Stimulated activated CD8-positive, alpha-beta memory T cell treated with anti-CD3 and anti-CD28 coated beads, Interleukin-4, amount 100 ng/mL, for 24 hours (primary cell): ENCODE measurements at regions not wholly inside any gene's neighbourhood (a gene's known extent, or its start where the extent isn't known, plus 50 kb on each side); places are given as distances from the start of the nearest gene placed in this dataset.

Experiments used
- DNase-seq: peaks from one replicate; pipeline ENCODE4 v3.0.0-alpha.2; 2020; ENCODE audit warnings: low read depth

DNA sequence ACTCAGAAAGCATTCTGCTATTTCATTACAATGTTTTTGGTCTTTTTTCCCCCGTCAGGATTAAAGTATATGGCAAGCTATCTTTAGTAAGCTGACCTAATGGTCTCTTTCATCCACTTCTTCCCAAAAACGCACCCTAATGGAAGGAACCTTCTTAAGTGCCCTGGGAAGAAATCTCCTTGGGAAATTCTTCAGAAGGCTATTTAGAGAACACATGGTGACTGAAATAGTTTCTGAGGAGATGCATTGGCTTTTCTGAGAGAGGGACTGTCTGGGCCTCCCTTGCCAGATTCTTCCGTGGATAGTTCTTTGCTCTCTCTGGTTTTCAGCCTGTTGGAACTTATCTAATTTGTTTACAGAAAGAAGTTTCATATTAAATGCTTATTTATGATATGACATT, 524.1 kb upstream of the MEF2C start:
- no peak for DNase-seq

DNA sequence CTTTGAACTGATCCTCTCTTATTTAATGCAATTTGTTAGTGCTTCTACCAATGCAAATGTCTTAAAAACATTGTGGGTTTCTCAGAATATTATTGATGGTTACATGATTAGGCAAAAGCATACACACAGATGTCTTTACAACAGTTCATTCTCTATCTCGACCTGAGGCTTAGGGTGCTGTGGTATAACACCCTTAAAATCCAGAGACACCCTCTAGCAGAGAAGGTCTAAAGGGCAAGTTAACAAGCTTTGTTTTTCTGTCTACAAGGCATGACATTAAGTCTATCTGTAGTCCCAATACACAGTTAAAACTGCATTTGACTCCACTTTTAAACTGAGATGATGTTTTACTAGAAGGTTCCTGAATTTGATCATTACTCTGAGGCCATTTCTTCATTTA, 518.7 kb upstream of the MEF2C start:
- DNase-seq = no peak

DNA sequence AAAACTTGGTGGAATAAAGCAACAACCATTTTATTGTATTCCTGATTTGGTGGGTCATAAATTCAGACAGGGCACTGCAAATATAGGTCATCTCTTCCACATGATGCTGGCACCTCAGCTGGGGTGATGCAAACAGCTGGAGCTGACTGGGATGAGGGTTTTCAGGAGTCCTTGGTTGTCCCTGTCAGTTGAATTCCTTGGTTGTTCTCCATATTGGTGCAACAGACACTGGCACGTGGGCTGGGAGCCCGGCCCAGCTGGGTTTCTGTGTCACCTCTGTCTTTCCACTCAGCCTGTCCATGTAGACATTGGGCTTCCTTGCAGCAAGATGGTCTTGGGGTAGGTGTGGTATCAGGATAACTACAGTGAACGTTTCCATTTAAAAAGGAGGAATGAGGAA, 518.0 kb upstream of the MEF2C start:
- DNase-seq = no peak

DNA sequence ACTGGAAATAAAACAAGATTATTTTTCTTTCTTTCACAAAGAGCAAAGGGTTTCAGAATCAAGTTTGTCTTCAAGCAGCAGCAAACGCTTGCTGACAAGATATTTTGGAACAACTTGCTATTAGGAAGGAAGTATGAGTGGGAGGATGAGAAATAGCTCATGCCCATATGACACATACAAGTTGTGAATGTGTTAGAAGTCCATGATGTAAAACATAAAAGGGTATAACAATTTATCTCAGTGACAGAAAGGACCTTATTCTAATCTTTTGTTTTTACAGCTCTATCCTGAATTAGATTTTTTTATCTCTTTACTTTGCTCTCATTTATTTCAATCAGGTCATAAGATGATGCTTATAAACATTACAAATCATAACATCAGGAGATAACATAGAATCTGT, 516.6 kb upstream of the MEF2C start:
- no peak for DNase-seq

DNA sequence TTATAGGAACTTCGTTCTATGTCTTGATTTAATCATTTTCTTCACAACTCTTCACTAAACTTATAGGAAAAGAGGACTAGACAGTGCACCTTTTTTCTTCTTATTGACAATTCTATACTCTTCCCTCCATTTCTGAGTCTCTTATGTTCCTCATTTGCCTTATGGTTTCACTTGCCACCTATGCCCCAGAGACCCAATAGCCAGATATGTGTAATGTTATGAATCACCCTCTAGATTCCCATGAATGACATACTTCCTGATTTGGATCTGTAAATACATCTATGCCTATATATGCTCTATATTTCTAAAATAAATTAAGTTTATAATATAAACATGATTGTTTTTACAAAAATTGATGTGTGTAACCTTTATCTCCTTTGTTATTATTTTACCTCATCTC, 514.1 kb upstream of the MEF2C start:
- no peak for DNase-seq

DNA sequence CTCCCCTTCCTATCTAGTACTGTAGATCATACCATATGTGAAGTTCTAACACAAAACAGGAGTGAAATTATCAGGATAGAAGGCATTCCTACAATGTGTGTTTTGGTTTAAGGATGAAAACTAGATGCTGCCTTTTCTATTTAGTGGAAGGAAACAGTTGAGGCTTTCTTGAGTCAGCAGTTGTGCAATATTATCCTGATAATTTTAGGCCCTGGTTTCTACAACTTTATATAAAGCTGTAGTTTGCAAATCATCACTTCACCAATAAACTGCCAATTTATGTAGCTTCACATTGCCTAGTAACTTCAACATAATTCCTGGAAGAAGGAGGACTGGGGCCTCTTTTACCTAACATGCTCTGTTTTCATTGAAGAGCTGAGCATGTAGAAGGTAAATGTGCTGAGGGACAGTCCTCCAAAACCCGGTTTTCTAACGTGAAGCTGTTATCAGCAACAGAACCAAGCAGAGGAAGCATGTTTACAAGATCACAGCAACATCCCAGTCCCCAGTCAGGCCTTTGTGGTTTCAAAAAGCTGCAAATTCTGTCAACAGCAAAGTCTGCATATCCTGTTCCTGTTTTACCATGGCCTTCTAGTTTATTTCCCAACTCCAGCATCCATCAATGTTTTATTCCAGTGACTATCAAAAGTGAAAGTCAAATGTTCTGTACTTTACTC, 513.4 kb upstream of the MEF2C start:
- no peak for DNase-seq

DNA sequence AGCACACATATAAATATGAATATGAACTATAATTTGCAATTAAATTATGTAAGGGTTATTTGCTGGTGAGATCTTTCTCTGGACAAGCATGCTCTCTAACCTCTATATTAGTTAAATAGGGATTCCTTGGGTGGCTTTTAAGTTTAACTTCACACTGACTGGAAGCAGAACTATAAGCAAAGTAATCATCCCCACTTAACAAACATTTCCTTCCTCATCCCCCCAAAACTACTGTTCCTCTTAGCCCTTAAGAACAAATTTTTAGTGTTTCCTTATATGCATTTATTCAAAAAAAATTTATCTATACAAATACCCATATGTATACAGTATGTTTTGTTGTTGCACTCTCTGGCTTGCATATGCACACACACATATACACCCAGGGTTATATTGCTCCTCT, 512.1 kb upstream of the MEF2C start:
- DNase-seq = no peak

DNA sequence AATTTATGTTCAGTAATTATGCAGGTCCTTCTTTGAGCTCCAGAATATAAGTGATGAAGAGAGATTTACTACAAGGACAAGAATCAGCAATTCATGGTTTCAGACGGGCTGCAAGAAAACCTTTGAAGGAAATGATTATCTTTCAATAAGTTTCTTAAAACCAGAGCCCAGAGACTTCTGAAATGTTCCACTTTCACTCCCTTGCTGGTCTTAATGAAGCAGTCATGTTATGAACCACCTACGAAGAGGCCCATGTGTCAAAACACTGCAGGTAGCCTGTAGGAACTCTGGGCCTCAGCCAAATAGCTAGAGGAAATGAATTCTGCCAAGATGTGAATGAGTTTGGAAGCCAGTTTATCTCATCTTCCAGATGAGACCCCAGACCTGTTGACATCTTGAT, 505.9 kb upstream of the MEF2C start:
- no peak for DNase-seq

DNA sequence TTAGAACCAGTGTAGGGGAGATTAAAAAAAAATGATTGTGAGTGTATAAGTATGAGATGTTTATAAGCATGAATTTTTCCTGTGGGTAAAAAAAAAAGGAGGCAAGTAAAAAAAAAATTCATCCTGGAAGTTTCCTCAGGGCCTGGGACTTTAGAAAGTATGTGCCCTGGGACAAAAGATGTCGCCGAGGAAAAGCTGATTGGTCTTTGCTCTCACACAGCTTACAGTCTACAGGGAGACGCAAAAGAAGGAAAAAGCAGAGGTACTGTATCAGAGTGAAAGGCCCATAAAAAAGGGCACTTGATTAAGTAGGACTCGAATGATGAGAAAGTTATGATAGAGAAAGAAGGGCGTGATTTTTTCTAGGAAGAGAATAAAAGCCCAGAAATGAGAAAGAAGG, 501.4 kb upstream of the MEF2C start:
- DNase-seq = no peak

DNA sequence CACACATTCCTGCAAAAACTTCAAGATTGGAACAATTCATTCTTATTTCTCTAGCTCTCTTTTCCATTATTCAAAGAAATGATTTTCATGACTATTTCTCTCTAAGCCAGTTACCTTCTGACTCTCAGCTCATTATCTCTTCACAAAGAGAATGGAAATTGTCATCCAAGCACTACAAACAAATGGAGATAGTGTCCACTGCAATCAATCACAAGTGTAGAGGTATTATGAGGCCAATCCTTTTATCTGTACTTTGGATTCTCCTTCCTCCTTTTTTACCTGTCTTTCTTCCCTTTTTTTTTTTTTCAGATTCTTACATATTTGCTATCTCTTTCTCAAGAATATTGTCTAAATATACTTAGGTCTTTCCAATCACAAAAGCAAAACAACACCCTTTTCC, 497.7 kb upstream of the MEF2C start:
- no peak for DNase-seq

DNA sequence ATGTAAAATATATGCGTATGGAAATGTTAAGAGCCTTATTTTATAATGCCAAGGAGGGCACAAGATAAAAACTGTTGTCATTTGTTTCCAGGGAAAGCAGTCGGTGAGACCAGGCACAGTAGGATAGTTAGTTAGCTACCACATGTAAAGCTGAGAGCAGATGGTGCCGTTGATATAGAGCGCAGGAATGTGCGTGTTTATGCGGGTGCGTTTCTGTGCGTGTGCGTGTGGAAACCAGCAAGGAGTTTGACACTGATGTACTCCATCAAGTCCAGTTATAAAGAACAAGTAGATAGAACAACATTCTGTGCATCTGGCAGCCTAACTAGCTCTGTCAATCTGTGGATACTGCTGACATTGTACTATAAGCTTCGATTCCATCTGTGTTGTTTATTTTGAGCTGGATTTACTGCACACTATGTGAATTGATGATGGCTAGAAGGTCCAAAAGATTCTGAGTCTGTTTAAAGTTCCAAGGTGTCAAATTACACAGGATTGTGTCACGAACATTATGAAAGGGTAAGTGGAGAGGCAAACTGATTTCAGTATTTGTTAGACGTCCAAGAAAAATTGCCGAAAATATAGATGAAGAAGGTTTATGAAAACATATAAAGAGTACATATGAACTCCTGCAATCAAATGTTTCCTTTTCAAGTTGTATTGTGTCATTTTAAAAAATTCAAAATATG, 494.9 kb upstream of the MEF2C start:
- no peak for DNase-seq

DNA sequence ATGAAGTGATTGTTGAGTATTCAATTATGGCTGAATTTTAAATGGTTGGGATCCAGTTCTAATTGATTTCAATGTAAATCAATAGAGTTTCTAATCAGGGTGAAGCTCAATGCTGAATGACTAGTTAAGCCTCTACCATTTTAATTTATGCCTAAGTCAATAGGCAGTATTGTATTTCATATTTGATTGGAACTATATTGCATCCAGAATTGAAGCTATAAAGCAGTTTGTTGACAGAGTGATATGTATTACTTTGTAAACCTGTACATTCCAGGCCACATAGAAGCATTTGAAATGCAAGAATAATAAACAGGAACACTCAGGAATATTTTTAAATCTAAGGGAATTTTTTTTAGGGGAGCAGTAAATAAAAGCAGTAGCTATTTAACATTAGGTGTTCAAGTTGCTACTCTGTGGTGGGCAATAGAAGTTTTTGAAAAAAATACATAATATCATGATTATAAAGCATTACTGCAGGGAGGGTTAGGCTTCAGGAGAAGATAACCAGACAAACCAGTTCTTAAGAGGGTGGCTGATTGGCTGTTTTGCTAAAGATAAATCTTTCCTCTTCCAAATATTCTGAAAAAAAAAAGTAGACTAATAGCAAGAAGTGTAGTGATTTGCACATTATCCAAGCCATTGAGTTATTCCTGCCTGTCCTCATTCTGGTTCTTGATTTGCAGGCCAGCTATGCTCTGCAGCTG, 492.0 kb upstream of the MEF2C start:
- no peak for DNase-seq

DNA sequence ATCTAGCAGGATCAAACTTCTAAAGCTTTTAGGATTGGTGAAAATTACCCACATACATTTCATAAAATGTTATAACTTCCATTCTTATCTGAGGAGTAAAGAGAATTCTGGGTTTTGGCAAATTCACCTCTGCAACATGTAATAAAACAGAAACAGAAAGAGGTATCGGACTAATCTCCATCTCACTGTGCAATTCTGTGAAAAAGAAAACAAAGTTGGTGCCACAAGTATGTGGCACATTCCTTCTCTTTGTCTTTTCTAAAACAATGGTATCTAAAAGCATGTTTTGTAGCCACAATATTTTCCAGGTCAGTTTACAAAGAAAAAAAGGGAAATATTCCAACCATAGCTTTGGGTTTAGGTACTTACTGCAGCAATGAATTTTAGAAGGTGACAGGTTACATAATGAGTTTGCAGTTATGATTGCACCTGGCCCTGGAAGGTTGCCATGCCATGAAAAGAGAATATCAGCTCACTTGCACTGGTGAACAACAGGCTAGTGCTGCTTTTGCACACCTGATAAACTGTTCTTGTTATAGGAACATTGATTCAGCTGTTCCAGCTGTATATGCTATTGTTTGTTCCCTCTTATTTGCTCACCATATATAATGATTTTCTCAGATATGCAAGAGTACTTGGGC, 491.3 kb upstream of the MEF2C start:
- no peak for DNase-seq

DNA sequence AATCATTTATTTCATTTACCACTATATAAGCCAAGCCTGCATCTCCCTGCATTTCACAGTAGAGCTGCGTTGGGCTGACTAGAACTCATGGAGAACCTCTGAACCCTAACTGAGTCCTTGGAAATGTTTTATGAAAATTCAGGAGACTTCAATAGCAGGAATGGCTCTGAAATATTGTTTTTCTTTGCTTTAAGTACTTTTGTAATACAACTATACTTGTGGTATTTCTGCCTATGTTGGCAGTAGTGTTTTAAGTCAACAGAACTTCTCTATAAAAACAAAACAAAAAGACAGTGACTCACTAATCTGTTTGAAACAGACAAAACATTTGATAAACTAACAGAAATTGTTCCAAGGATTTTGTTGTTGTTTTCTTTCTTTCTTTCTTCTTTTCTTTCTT, 489.2 kb upstream of the MEF2C start:
- DNase-seq = no peak

DNA sequence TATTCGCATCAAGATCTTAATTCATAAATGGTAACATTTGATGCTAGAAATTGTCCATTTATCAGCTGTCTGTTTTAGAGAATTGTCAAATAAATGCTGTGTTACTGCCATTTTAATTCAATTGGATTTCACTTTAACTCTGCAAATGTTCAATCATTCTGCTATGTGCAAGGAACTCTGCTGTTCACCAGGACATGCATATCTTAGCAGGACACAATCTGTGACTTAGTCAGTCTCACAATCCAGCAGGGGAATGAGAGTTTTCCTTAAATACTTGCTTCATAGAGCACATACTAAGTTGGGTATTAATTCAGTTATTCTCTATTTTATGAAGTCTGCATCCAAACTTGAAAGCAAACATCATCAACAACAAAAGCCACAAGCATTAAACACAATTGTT, 488.7 kb upstream of the MEF2C start:
- DNase-seq = no peak

DNA sequence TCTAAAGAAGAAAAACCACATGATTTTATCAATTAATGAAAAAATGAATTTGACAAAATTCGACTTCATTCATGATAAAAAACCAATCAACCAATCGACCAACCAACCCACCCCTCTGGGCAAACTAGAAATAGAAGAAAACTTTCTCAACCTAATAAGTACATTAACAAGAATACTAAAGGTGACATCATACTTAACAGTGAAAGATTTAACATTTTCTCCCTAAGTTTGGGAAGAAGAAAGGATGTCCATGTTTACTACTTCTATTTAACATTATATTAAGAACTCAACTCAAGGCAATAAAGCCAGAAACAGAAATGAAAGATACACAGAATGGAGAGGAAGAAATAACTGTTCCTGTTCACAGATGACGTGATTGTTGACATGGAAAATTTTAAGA, 476.1 kb upstream of the MEF2C start:
- DNase-seq = no peak

DNA sequence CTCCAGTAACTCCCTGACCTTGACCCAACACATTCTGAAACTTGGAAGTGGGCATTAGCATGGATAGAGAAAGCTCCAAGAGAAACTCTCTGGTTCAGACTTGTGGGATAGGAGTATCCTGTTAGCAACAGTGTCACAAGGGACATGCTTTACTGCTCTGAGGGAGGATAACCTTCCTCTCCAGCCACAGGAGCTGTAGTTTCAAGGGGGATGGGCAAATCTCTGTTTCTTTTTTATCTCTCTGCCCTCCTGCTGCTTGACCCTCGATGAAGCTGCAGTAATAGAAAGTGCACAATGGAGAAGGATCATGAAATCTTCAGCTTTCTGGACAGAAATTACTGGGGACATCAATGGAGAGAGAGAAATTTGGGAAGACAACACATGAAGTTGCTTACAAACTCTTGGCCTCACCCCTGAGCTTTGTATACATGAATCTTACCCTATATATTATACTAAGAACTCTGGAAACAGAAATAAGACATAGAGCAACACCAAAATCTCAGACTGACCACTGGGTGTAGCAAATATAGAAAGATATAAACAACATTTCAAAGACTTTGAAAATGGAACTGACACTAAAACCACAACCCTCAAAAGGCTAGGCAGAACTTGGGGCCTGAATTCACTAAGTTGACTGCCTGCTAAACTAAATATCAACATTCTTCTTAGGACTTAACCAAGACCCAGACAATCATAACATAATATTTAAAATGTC, 471.0 kb upstream of the MEF2C start:
- no peak for DNase-seq

DNA sequence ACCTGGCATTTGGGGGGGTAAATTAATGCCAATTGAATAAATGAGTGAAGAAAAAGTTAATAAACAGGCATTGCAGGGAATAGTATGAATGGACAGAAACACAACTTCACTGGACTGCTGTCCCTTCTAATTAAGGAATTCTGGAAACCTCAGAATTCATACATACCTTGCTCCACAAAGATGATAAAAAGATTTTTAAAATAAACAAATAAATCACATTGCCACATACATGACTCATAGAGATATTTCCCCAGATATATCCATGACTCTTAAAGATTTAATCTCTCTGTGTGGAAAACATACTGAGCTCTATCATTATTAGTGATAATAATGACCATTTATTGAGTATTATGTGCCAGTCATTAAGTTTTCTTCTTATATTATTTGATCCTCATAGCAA, 469.0 kb upstream of the MEF2C start:
- no peak for DNase-seq

DNA sequence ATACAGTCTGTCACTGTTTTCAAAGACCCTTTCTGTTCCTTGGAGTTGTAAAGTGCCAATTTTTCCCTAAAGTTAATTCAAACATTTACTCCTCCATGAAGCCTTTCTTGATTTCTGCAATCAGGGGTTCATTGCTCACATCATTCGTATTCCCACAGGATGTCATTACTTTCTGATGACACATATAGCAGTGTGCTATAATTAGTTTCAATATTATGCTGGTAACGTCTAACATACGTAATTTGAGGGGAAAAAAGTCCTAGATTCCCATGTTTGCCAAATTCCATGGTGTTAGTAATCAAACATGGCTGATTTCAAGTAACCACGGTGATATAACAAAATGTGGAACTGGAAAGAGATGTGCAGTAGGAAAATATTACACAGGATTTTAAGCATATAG, 468.2 kb upstream of the MEF2C start:
- DNase-seq = no peak

DNA sequence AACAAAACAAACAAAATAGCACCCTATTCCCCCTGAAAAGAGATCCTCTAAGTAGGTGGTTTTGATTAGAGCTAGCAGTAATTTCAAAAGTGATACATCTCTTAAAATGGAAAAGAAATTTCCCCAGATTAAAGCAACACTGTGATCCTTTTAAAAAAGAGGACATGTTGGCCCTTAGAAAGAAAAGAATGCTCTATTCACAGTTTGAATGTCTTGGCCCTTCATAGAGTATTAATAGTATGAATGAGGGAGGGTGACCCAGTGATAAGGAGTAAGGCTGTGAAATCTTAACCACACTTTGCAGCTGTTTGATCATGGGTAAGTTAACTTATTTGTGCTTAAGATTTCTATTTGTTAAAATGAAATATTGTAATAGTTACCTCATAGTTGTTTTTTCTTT, 467.7 kb upstream of the MEF2C start:
- DNase-seq = no peak

DNA sequence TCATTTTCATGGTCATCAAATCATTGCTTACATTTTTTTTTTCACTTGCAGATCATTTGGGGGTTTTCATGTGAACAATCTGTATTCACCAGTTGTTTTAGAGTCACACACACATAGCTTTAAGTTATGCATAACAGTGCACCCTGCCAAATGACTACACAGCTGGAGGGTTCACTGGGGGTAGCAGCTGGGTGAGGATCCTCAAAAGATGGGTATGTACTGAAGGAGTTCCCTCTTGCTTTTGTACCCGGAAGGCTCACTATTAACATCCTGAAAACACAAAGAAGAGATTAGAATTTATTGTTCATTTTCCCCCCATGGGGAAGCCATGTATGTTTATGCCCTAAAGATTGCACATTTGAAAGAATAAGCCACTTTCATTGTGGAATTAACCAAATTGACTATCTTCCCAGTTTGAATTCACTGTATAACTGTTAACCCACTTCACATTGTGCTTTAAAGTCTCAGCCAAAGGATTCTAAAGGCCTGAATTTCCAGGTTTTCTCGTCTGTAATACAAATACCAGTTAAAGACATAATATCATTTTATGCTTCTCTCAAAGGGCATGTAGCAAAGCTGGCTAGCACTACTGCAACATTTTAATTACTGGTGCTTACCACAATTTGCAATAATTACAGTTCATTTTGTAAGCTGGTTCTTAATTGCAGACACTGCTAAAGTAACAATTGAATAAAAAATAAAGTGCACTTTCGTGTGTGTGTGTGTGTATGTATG, 466.4 kb upstream of the MEF2C start:
- no peak for DNase-seq

DNA sequence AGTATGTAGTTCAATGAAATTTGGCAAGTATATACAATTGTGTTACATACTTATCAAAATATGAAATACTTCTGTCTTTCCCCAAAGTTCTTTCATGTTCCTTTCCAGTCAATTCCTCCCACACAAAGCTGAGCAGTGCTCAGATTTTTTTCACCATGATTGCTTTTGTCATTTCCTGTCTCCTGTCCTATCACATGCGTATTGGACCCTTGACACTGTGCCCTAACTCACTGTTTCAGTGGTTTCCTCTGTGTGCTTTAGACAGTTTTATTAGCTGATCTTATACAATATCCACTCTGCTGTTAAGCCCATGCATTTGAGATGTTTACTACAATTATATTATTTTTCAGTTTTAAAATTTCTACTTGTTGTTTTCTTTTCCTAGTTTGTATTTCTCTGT, 463.6 kb upstream of the MEF2C start:
- DNase-seq = no peak
